ENCODE measurements at regions not wholly inside any gene's neighbourhood (a gene's known extent, or its start where the extent isn't known, plus 50 kb on each side); places are given as distances from the start of the nearest gene placed in this dataset.
"Not testable (repeated sequence)": the region's sequence is repeated elsewhere in the genome, so short reads cannot be mapped to it uniquely, and the experiment has no call there.

DNA sequence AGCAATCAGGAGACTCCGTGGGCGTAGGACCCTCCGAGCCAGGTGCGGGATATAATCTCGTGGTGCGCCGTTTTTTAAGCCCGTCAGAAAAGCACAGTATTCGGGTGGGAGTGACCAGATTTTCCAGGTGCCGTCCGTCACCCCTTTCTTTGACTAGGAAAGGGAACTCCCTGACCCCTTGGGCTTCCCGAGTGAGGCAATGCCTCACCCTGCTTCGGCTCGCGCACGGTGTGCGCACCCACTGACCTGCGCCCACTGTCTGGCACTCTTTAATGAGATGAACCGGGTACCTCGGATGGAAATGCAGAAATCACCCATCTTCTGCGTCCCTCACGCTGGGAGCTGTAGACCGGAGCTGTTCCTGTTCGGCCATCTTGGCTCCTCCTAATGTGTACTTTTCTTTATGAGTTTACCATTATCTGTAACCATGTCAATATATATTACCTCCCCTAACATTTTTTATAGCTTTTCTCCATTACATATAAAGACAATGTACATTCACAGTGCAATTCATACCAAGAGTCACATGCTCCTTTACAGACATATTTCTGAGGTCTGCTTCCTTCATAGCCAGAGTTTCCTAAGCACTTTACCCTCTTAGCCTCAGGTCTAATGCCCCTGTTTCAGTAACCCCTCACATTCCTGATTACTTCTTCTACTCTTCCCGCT is 71.4 kb upstream of the TLE4 start:
- not testable (repeated sequence) for TF ChIP-seq KDM5A (IDR thresholded peaks at IDR 0.05); EP300 (IDR thresholded peaks at IDR 0.05); MAZ (IDR thresholded peaks at IDR 0.05; ENCODE audit: borderline replicate concordance, low read depth, low read length); EHMT2 (IDR thresholded peaks at IDR 0.05; ENCODE audit: low read depth)
- TF ChIP-seq, protein P1, sequence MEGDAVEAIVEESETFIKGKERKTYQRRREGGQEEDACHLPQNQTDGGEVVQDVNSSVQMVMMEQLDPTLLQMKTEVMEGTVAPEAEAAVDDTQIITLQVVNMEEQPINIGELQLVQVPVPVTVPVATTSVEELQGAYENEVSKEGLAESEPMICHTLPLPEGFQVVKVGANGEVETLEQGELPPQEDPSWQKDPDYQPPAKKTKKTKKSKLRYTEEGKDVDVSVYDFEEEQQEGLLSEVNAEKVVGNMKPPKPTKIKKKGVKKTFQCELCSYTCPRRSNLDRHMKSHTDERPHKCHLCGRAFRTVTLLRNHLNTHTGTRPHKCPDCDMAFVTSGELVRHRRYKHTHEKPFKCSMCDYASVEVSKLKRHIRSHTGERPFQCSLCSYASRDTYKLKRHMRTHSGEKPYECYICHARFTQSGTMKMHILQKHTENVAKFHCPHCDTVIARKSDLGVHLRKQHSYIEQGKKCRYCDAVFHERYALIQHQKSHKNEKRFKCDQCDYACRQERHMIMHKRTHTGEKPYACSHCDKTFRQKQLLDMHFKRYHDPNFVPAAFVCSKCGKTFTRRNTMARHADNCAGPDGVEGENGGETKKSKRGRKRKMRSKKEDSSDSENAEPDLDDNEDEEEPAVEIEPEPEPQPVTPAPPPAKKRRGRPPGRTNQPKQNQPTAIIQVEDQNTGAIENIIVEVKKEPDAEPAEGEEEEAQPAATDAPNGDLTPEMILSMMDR (IDR thresholded peaks at IDR 0.05), result not testable (repeated sequence)
